Glomerular visceral epithelial cell (primary cell): ENCODE measurements at regions not wholly inside any gene's neighbourhood (a gene's known extent, or its start where the extent isn't known, plus 50 kb on each side); places are given as distances from the start of the nearest gene placed in this dataset.

Experiments used
- DNase-seq: peaks from one replicate; pipeline ENCODE4 v3.0.0-alpha.2; 2016; ENCODE audit errors: extremely low spot score

GRCh38 chr2:238985041-238985729 lies 137.3 kb downstream of the TWIST2 start:
- no peak for DNase-seq

GRCh38 chr2:238985931-238986446 lies 138.1 kb downstream of the TWIST2 start:
- no peak for DNase-seq

DNA sequence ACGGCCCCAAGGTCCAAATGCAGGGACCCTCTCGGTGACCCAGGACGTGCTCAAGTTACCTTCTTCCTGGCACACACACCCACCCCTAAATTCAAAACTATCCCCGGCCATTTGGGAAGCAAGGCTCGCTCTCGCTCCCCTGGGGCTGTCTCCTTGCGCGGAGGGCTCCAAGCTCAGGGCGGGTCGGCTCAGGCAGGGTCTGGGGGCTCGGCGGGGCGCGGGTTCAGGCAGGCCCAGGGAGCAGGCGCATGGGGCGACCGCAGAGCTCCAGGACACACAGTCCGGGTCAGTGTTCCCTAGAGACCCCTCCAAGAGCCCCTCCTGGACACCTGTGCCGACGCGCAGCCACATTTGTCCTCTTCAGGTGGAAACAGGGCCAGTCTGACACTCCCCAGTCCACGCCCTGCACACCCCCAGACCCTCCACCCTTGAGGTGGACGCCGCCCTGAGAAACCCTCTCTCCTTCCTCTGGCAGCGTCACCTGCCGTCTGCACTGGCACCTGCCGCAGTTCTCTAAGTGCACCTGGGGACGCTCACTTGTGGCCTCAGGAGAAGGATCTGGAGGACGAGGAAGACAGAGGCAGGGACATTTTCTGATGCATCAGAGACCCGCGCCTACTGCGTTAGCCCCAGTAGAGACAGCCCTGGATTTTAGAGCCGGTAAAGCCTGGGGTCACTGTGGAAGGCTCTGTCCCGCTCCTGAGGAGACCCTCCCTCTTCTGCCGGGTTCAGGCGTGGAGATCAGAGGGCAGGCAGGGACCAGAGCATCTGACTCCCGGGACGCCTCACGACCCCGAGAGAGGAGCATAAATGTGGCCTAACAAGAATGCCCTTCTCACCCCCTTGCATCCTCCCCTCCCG lies 138.8 kb downstream of the TWIST2 start:
- DNase-seq: no peak

DNA sequence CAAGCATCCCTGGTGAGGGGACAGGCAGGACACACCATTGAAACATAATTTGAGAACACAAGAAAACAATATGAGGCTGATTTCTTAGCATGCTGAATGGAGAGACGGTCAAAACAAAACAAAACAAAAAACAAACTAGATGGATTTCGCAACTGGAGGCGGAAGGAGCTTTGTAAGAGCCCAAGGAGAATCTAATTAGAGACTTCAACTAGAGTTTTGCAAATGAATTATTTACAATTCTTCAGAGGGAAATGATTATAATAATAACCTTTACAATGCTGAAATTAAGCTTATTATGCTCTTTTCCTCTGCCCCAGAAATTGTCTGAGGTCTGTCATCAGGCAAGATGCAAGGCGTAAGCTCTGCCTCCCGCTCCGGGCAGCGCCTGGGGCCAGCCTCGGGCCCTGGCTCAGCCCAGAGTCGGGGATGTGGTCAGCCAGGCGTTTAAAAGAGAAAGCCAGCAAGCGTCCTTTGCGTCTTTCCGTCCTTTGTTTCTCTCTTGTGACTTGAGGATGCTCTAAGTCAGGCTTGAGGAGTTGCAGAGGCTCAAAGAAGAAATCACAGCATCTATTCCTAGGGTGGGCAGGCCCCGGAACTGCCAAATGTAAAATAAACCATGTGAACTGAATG lies 139.6 kb downstream of the TWIST2 start:
- no peak for DNase-seq

- no peak for DNase-seq
These were observed 140.2 kb downstream of the TWIST2 start for GRCh38 chr2:238988105-238988504.

GRCh38 chr2:238988752-238989151 lies 140.9 kb downstream of the TWIST2 start:
- no peak for DNase-seq

DNA sequence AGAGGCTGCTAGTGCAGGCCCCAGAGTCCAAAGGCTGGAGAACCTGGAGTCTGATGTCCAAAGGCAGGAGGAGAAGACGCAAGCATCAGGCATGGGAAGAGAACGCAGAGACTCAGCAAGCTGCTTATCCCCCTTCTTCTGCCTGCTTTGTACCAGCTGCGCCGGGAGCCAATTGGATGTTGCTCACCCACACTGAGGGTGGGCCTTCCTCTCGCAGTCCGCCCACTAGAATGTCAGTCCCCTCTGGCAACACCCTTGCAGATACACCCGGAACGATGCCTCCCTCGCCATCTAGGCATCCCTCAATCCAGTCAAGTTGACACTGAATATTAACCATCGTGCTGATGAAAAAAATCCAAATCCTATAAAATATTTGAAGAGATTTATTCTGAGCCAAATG lies 141.6 kb downstream of the TWIST2 start:
- no peak for DNase-seq

GRCh38 chr2:238994432-238994831 lies 146.5 kb downstream of the TWIST2 start:
- no peak for DNase-seq

DNA sequence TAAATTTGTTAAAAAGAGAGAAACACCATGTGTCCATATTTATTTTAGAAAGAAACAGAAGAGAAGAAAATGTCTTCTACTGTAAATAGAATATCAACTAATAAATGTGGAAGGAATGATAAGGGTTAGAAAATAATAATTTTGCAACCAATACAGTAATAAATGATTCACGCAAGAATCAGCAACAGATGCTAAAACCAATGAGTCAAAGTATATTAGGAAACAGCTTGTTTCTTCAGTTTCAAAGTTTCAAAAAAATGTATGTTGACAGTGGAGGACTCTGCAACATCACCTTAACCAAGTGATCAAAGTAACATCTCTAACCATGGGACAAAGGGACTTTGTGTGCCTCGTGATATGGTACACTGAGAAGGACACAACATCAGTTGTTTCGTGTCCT lies 147.0 kb downstream of the TWIST2 start:
- DNase-seq: no peak

DNA sequence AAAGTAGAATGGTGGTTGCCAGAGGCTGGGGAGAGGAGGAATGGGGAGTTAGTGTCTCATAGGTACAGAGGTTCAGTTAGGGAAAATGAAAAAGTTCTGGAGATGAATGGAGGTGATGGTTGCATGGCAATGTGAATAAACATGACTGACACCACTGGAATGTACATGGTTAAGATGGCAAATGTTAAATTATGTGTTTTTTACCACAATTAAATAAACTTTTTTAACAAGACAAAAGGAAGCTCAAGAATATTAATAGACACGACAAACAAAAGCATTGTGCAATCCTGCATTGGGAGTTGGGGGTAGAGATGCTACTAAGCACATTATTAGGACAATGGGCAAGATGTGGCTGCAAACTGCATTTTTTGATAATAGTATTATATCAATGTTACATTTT lies 147.7 kb downstream of the TWIST2 start:
- DNase-seq: no peak

- DNase-seq: no peak
These were observed 148.6 kb downstream of the TWIST2 start for GRCh38 chr2:238996331-238997136.

DNA sequence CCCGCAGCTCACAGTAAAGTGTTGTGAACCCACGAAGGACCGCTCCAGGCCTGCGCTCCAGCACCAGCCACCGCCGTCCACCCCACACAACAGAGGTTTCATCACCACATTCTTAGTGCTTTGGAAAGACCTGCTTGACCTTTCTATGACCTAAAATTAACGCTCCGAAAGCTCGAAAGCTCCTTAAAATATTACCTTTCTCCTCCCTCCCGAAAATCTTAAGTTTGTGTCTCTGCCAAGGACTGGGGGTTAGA lies 149.2 kb downstream of the TWIST2 start:
- DNase-seq: no peak

- DNase-seq: no peak
These were observed 149.8 kb downstream of the TWIST2 start for GRCh38 chr2:238997684-238998083.
